Colonic mucosa (tissue), 4 donors: ENCODE measurements at regions not wholly inside any gene's neighbourhood (a gene's known extent, or its start where the extent isn't known, plus 50 kb on each side); places are given as distances from the start of the nearest gene placed in this dataset.

Source experiments
- DNase-seq: peaks from one replicate; pipeline ENCODE4 v3.0.0-alpha.2; 2020
- H3K27ac ChIP-seq: fragments of 200-600 bp; one replicate; pipeline ENCODE4 v1.8.0; 2021
- H3K27me3 ChIP-seq: fragments of 200-600 bp; one replicate; pipeline ENCODE4 v1.8.0; 2021
- H3K36me3 ChIP-seq: fragments of 200-600 bp; one replicate; pipeline ENCODE4 v1.8.0; 2021
- H3K4me1 ChIP-seq: fragments of 200-600 bp; one replicate; pipeline ENCODE4 v1.8.0; 2021; ENCODE audit warnings: mild to moderate bottlenecking
- H3K4me3 ChIP-seq: fragments of 200-600 bp; one replicate; pipeline ENCODE4 v1.8.0; 2021
- H3K9ac ChIP-seq, 2 donors: one replicate each; pipeline ENCODE4 v1.7.0; 2013; ENCODE audit warnings: control low read depth in 2 of 2, low read depth in 2 of 2, low read length in 2 of 2
- H3K9me3 ChIP-seq: fragments of 200-600 bp; one replicate; pipeline ENCODE4 v1.8.0; 2021
- CTCF ChIP-seq: fragments of 200-600 bp; IDR thresholded peaks from one replicate; pipeline ENCODE4 v1.8.0; 2022; ENCODE audit warnings: antibody characterized with exemption, mild to moderate bottlenecking
- intact Hi-C: fragments of 100-400 bp; cut with DNase I; formaldehyde crosslinking; loops from one replicate; pipeline ENCODE4 v1.14.1; 2022
- donor health status: healthy.
- donor health status: DM: no; HTN: no; CAD: no.
- donor health status: DM: no; HTN: no; CAD: no.

- Histone ChIP-seq H3K9me3 (no peaks in the 10 kb centered on the region), H3K9ac (no peak overlapping the region), H3K4me1 (no peaks in the 10 kb centered on the region), H3K27me3 (no peaks in the 10 kb centered on the region), H3K36me3 (no peaks in the 10 kb centered on the region), H3K4me3 (no peak overlapping the region), H3K27ac (no peak overlapping the region)
- no peak for DNase-seq
- intact Hi-C loops = no loop called here
- TF ChIP-seq CTCF = no peak
These were observed 297.5 kb downstream of the SOX4 start for GRCh38 chr6:21891080-21891479.

GRCh38 chr6:21893793-21894192 is 300.2 kb downstream of the SOX4 start:
- no peaks in the 10 kb centered on the region for H3K36me3 ChIP-seq
- intact Hi-C loops = no loop called here
- H3K4me3 ChIP-seq = no peak overlapping the region
- no peaks in the 10 kb centered on the region for H3K4me1 ChIP-seq
- DNase-seq = no peak
- TF ChIP-seq CTCF = no peak
- H3K27me3 ChIP-seq = no peaks in the 10 kb centered on the region
- H3K9me3 ChIP-seq = no peaks in the 10 kb centered on the region
- no peak overlapping the region for H3K27ac ChIP-seq
- H3K9ac ChIP-seq = no peak overlapping the region

GRCh38 chr6:21895555-21895954 is 302.0 kb downstream of the SOX4 start:
- H3K9ac ChIP-seq = no peak overlapping the region
- no peaks in the 10 kb centered on the region for H3K36me3 ChIP-seq
- H3K27ac ChIP-seq = no peak overlapping the region
- no peaks in the 10 kb centered on the region for H3K27me3 ChIP-seq
- no peak overlapping the region for H3K4me3 ChIP-seq
- intact Hi-C loops = no loop called here
- no peak for TF ChIP-seq CTCF
- no peak for DNase-seq
- H3K9me3 ChIP-seq = no peaks in the 10 kb centered on the region
- H3K4me1 ChIP-seq = no peaks in the 10 kb centered on the region

- no peak for TF ChIP-seq CTCF
- Histone ChIP-seq H3K27me3 (no peaks in the 10 kb centered on the region), H3K36me3 (no peaks in the 10 kb centered on the region), H3K4me3 (no peak overlapping the region), H3K4me1 (no peaks in the 10 kb centered on the region), H3K27ac (no peak overlapping the region), H3K9me3 (no peaks in the 10 kb centered on the region), H3K9ac (no peak overlapping the region)
- intact Hi-C loops = no loop called here
- DNase-seq = no peak
These were observed 304.7 kb downstream of the SOX4 start for GRCh38 chr6:21898107-21898796.

- DNase-seq = no peak
- no peak for TF ChIP-seq CTCF
These were observed 306.2 kb downstream of the SOX4 start for GRCh38 chr6:21899708-21900107.

More at GRCh38 chr6:21899708-21900107, 306.2 kb downstream of the SOX4 start:
- Histone ChIP-seq H3K9me3 (no peaks in the 10 kb centered on the region), H3K4me1 (no peaks in the 10 kb centered on the region), H3K9ac (no peak overlapping the region), H3K27ac (no peak overlapping the region), H3K27me3 (no peaks in the 10 kb centered on the region), H3K4me3 (no peak overlapping the region), H3K36me3 (no peaks in the 10 kb centered on the region)
- intact Hi-C loops = no loop called here
